ENCODE measurements at regions not wholly inside any gene's neighbourhood (a gene's known extent, or its start where the extent isn't known, plus 50 kb on each side); places are given as distances from the start of the nearest gene placed in this dataset.

DNA sequence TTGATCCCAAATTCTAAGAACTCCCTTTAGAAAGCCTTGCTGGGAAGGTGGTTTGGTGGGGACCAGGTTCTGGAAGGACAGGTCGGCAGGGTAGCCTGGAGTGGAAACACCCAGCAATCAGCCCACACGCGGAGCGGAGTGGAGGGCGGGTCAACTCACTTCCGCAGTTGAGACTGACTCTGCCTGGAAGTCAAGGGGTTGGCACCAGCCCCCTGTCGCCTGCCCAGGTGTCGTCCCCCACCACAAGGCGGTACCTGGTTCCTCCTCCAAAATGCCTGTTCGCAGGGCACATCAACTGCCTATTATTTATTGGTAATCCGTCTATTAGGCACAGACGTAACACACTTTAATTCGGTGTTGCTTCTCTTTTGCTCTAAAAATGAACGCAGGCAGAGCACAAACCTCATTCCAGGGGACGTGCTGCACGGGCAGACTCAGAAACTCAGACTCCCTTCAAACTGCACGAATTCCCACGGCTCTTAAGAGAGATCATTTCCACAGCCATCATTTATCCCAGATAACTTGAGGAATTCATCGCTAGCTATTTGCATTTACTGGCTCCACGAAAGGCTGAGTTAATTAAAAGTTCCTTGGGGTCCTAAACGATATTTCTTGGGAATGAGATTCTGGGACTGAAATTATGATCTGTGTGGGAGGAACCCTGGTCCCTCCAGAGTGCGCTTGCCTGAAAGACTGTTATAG lies 248.2 kb upstream of the PPP2R2D start:
- TF ChIP-seq GATA2 (IDR thresholded peaks at IDR 0.05; ENCODE audit: low read depth, low read length) = no peak
- no peak for TF ChIP-seq GATA3 (IDR thresholded peaks at IDR 0.05; ENCODE audit: low read depth, low read length)

All from SH-SY5Y (cell line).